ENCODE measurements at regions not wholly inside any gene's neighbourhood (a gene's known extent, or its start where the extent isn't known, plus 50 kb on each side); places are given as distances from the start of the nearest gene placed in this dataset.

- TF ChIP-seq CTCF (IDR thresholded peaks at IDR 0.05), result no peak
- TF ChIP-seq EP300 (IDR thresholded peaks at IDR 0.05), result no peak
- TF ChIP-seq POLR2AphosphoS5 (IDR thresholded peaks at IDR 0.05), result peak in 1 of 2 donors; percentile 4
Observed at GRCh38 chr3:177571271-177571943, 374.1 kb upstream of the TBL1XR1 start.
